ENCODE measurements at regions not wholly inside any gene's neighbourhood (a gene's known extent, or its start where the extent isn't known, plus 50 kb on each side); places are given as distances from the start of the nearest gene placed in this dataset.

GRCh38 chr2:180276733-180277132 is 269.6 kb upstream of the CWC22 start:
- no peak for DNase-seq (ENCODE audit: low read depth in 1 of 2, low spot score in 1 of 2)
- no peaks in the 10 kb centered on the region for H3K27me3 ChIP-seq (ENCODE audit: insufficient read depth, poor library complexity, severe bottlenecking)
- H3K27ac ChIP-seq (replicated peaks) = no peak overlapping the region
- TF ChIP-seq GABPA (IDR thresholded peaks at IDR 0.05; ENCODE audit: low read depth) (no peak), SPI1 (IDR thresholded peaks at IDR 0.05; ENCODE audit: borderline replicate concordance, low read depth) (no peak), POLR2AphosphoS5 (IDR thresholded peaks at IDR 0.05; ENCODE audit: low read depth) (no peak)
- no peak overlapping the region for H3K4me3 ChIP-seq (replicated peaks; ENCODE audit: insufficient read depth, low read length)

GRCh38 chr2:180268006-180268405 is 260.9 kb upstream of the CWC22 start:
- no peak for TF ChIP-seq POLR2AphosphoS5 (IDR thresholded peaks at IDR 0.05; ENCODE audit: low read depth)
- TF ChIP-seq CTCF (IDR thresholded peaks at IDR 0.05; ENCODE audit: insufficient read depth, low read length) = no peak
- no peak for TF ChIP-seq REST (IDR thresholded peaks at IDR 0.05; ENCODE audit: insufficient replicate concordance, low read depth)
- no peak for TF ChIP-seq SPI1 (IDR thresholded peaks at IDR 0.05; ENCODE audit: borderline replicate concordance, low read depth)
- Histone ChIP-seq H3K27me3 (ENCODE audit: insufficient read depth, poor library complexity, severe bottlenecking) (no peaks in the 10 kb centered on the region), H3K4me3 (replicated peaks; ENCODE audit: insufficient read depth, low read length) (no peak overlapping the region), H3K27ac (replicated peaks) (no peak overlapping the region)
- DNase-seq (ENCODE audit: low read depth in 1 of 2, low spot score in 1 of 2) = no peak

- DNase-seq (ENCODE audit: low read depth in 1 of 2, low spot score in 1 of 2) = no peak
- Histone ChIP-seq H3K4me3 (replicated peaks; ENCODE audit: insufficient read depth, low read length) (no peak overlapping the region), H3K27ac (replicated peaks) (no peak overlapping the region), H3K27me3 (ENCODE audit: insufficient read depth, poor library complexity, severe bottlenecking) (no peaks in the 10 kb centered on the region)
- no peak for TF ChIP-seq CTCF (IDR thresholded peaks at IDR 0.05; ENCODE audit: insufficient read depth, low read length)
- TF ChIP-seq POLR2AphosphoS5 (IDR thresholded peaks at IDR 0.05; ENCODE audit: low read depth) = no peak
- no peak for TF ChIP-seq SPI1 (IDR thresholded peaks at IDR 0.05; ENCODE audit: borderline replicate concordance, low read depth)
- no peak for TF ChIP-seq GABPA (IDR thresholded peaks at IDR 0.05; ENCODE audit: low read depth)
- no peak for TF ChIP-seq REST (IDR thresholded peaks at IDR 0.05; ENCODE audit: insufficient replicate concordance, low read depth)
Measured at GRCh38 chr2:180261976-180262375, 254.9 kb upstream of the CWC22 start.

- H3K4me3 ChIP-seq (replicated peaks; ENCODE audit: insufficient read depth, low read length) = no peak overlapping the region
- no peak for DNase-seq (ENCODE audit: low read depth in 1 of 2, low spot score in 1 of 2)
- no peaks in the 10 kb centered on the region for H3K27me3 ChIP-seq (ENCODE audit: insufficient read depth, poor library complexity, severe bottlenecking)
- H3K27ac ChIP-seq (replicated peaks) = no peak overlapping the region
- no peak for TF ChIP-seq SPI1 (IDR thresholded peaks at IDR 0.05; ENCODE audit: borderline replicate concordance, low read depth)
Measured at GRCh38 chr2:180258579-180258978, 251.5 kb upstream of the CWC22 start.

GRCh38 chr2:180258041-180258537 is 251.0 kb upstream of the CWC22 start:
- TF ChIP-seq POLR2AphosphoS5 (IDR thresholded peaks at IDR 0.05; ENCODE audit: low read depth) (no peak), REST (IDR thresholded peaks at IDR 0.05; ENCODE audit: insufficient replicate concordance, low read depth) (no peak), SPI1 (IDR thresholded peaks at IDR 0.05; ENCODE audit: borderline replicate concordance, low read depth) (no peak), CTCF (IDR thresholded peaks at IDR 0.05; ENCODE audit: insufficient read depth, low read length) (no peak)
- no peak overlapping the region for H3K27ac ChIP-seq (replicated peaks)
- no peaks in the 10 kb centered on the region for H3K27me3 ChIP-seq (ENCODE audit: insufficient read depth, poor library complexity, severe bottlenecking)
- no peak for DNase-seq (ENCODE audit: low read depth in 1 of 2, low spot score in 1 of 2)
- H3K4me3 ChIP-seq (replicated peaks; ENCODE audit: insufficient read depth, low read length) = no peak overlapping the region
